ENCODE measurements at regions not wholly inside any gene's neighbourhood (a gene's known extent, or its start where the extent isn't known, plus 50 kb on each side); places are given as distances from the start of the nearest gene placed in this dataset.
A peak's percentile ranks its signal among the peaks of the same experiment; 100 is the strongest.

GRCh38 chr1:222028116-222028515 lies 286.2 kb upstream of the DUSP10 start:
- ATAC-seq (replicated peaks in 1 of 2) (no peak), DNase-seq (no peak)
- Mint-ChIP-seq H3K27ac (no peak overlapping the region), H3K4me1 (ENCODE audit: low read depth) (no peaks in the 10 kb centered on the region), H3K9me3 (no peaks in the 10 kb centered on the region), H3K36me3 (ENCODE audit: insufficient read depth in 2 of 2) (no peaks in the 10 kb centered on the region), H3K27me3 (ENCODE audit: low read depth) (peaks cover 14% of the 10 kb centered on the region), H3K4me3 (no peak overlapping the region)

- no peak overlapping the region for H3K27ac Mint-ChIP-seq
- no peaks in the 10 kb centered on the region for H3K36me3 Mint-ChIP-seq (ENCODE audit: insufficient read depth in 2 of 2)
- ATAC-seq (replicated peaks in 1 of 2) (no peak), DNase-seq (no peak)
- no peaks in the 10 kb centered on the region for H3K9me3 Mint-ChIP-seq
- H3K4me3 Mint-ChIP-seq = no peak overlapping the region
- H3K4me1 Mint-ChIP-seq (ENCODE audit: low read depth) = no peaks in the 10 kb centered on the region
- peaks cover 14% of the 10 kb centered on the region for H3K27me3 Mint-ChIP-seq (ENCODE audit: low read depth)
These were observed 284.4 kb upstream of the DUSP10 start for GRCh38 chr1:222026280-222026679.

- H3K4me3 Mint-ChIP-seq = no peak overlapping the region
- no peak overlapping the region for H3K27ac Mint-ChIP-seq
- DNase-seq = no peak
- H3K9me3 Mint-ChIP-seq = no peaks in the 10 kb centered on the region
- no peaks in the 10 kb centered on the region for H3K36me3 Mint-ChIP-seq (ENCODE audit: insufficient read depth in 2 of 2)
- H3K4me1 Mint-ChIP-seq (ENCODE audit: low read depth) = no peaks in the 10 kb centered on the region
- H3K27me3 Mint-ChIP-seq (ENCODE audit: low read depth) = peaks cover 14% of the 10 kb centered on the region
- peak in 1 of 2 donors; percentile 28 for ATAC-seq (replicated peaks in 1 of 2)
These were observed 281.1 kb upstream of the DUSP10 start for GRCh38 chr1:222023025-222023424.

- H3K9me3 Mint-ChIP-seq = peaks cover 0 to 4% of the 10 kb centered on the region in 2 donors
- peaks cover 16% of the 10 kb centered on the region for H3K27me3 Mint-ChIP-seq (ENCODE audit: low read depth)
- no peaks in the 10 kb centered on the region for H3K36me3 Mint-ChIP-seq (ENCODE audit: insufficient read depth in 2 of 2)
- H3K27ac Mint-ChIP-seq = no peak overlapping the region
- ATAC-seq (replicated peaks in 1 of 2) (no peak), DNase-seq (no peak)
- H3K4me1 Mint-ChIP-seq (ENCODE audit: low read depth) = no peaks in the 10 kb centered on the region
- no peak overlapping the region for H3K4me3 Mint-ChIP-seq
These were observed 279.2 kb upstream of the DUSP10 start for GRCh38 chr1:222021129-222021528.

GRCh38 chr1:222020553-222020952 lies 278.7 kb upstream of the DUSP10 start:
- ATAC-seq (replicated peaks in 1 of 2) (no peak), DNase-seq (no peak)
- Mint-ChIP-seq H3K27ac (no peak overlapping the region), H3K4me3 (no peak overlapping the region), H3K9me3 (peaks cover 0 to 4% of the 10 kb centered on the region in 2 donors), H3K36me3 (ENCODE audit: insufficient read depth in 2 of 2) (no peaks in the 10 kb centered on the region), H3K4me1 (ENCODE audit: low read depth) (no peaks in the 10 kb centered on the region), H3K27me3 (ENCODE audit: low read depth) (peaks cover 11% of the 10 kb centered on the region)

GRCh38 chr1:222019029-222019428 lies 277.1 kb upstream of the DUSP10 start:
- DNase-seq (no peak), ATAC-seq (replicated peaks in 1 of 2) (no peak)
- no peaks in the 10 kb centered on the region for H3K36me3 Mint-ChIP-seq (ENCODE audit: insufficient read depth in 2 of 2)
- H3K9me3 Mint-ChIP-seq = peaks cover 0 to 4% of the 10 kb centered on the region in 2 donors
- H3K4me1 Mint-ChIP-seq (ENCODE audit: low read depth) = no peaks in the 10 kb centered on the region
- peaks cover 7% of the 10 kb centered on the region for H3K27me3 Mint-ChIP-seq (ENCODE audit: low read depth)
- H3K4me3 Mint-ChIP-seq = no peak overlapping the region
- H3K27ac Mint-ChIP-seq = no peak overlapping the region

GRCh38 chr1:222018041-222018440 lies 276.2 kb upstream of the DUSP10 start:
- H3K4me1 Mint-ChIP-seq (ENCODE audit: low read depth) = no peaks in the 10 kb centered on the region
- no peak overlapping the region for H3K27ac Mint-ChIP-seq
- no peak overlapping the region for H3K4me3 Mint-ChIP-seq
- peaks cover 0 to 4% of the 10 kb centered on the region in 2 donors for H3K9me3 Mint-ChIP-seq
- DNase-seq = no peak
- H3K36me3 Mint-ChIP-seq (ENCODE audit: insufficient read depth in 2 of 2) = no peaks in the 10 kb centered on the region
- ATAC-seq (replicated peaks in 1 of 2) = no peak
- H3K27me3 Mint-ChIP-seq (ENCODE audit: low read depth) = peaks cover 15% of the 10 kb centered on the region

- DNase-seq = no peak
- H3K9me3 Mint-ChIP-seq = peaks cover 0 to 4% of the 10 kb centered on the region in 2 donors
- no peak overlapping the region for H3K4me3 Mint-ChIP-seq
- no peak overlapping the region for H3K27ac Mint-ChIP-seq
- no peaks in the 10 kb centered on the region for H3K4me1 Mint-ChIP-seq (ENCODE audit: low read depth)
- no peaks in the 10 kb centered on the region for H3K36me3 Mint-ChIP-seq (ENCODE audit: insufficient read depth in 2 of 2)
- ATAC-seq (replicated peaks in 1 of 2) = no peak
- H3K27me3 Mint-ChIP-seq (ENCODE audit: low read depth) = peaks cover 16% of the 10 kb centered on the region
These were observed 273.8 kb upstream of the DUSP10 start for GRCh38 chr1:222015686-222016085.

- no peak overlapping the region for H3K4me3 Mint-ChIP-seq
- no peak for ATAC-seq (replicated peaks in 1 of 2)
- H3K27me3 Mint-ChIP-seq (ENCODE audit: low read depth) = peaks cover 16% of the 10 kb centered on the region
- H3K27ac Mint-ChIP-seq = no peak overlapping the region
- DNase-seq = no peak
- H3K4me1 Mint-ChIP-seq (ENCODE audit: low read depth) = no peaks in the 10 kb centered on the region
- no peaks in the 10 kb centered on the region for H3K36me3 Mint-ChIP-seq (ENCODE audit: insufficient read depth in 2 of 2)
- H3K9me3 Mint-ChIP-seq = peaks cover 0 to 4% of the 10 kb centered on the region in 2 donors
These were observed 272.1 kb upstream of the DUSP10 start for GRCh38 chr1:222014001-222014400.

GRCh38 chr1:222012816-222013215 lies 270.9 kb upstream of the DUSP10 start:
- ATAC-seq (replicated peaks in 1 of 2) = no peak
- H3K27ac Mint-ChIP-seq = no peak overlapping the region
- H3K4me3 Mint-ChIP-seq = no peak overlapping the region
- H3K27me3 Mint-ChIP-seq (ENCODE audit: low read depth) = peaks cover 16% of the 10 kb centered on the region
- H3K36me3 Mint-ChIP-seq (ENCODE audit: insufficient read depth in 2 of 2) = no peaks in the 10 kb centered on the region
- H3K9me3 Mint-ChIP-seq = peaks cover 0 to 4% of the 10 kb centered on the region in 2 donors
- H3K4me1 Mint-ChIP-seq (ENCODE audit: low read depth) = no peaks in the 10 kb centered on the region
- no peak for DNase-seq

- H3K4me3 Mint-ChIP-seq = no peak overlapping the region
- no peaks in the 10 kb centered on the region for H3K36me3 Mint-ChIP-seq (ENCODE audit: insufficient read depth in 2 of 2)
- ATAC-seq (replicated peaks in 1 of 2) (no peak), DNase-seq (no peak)
- H3K27me3 Mint-ChIP-seq (ENCODE audit: low read depth) = peaks cover 9% of the 10 kb centered on the region
- no peaks in the 10 kb centered on the region for H3K9me3 Mint-ChIP-seq
- no peaks in the 10 kb centered on the region for H3K4me1 Mint-ChIP-seq (ENCODE audit: low read depth)
- H3K27ac Mint-ChIP-seq = no peak overlapping the region
These were observed 268.4 kb upstream of the DUSP10 start for GRCh38 chr1:222010306-222010705.

- Mint-ChIP-seq H3K27ac (no peak overlapping the region), H3K27me3 (ENCODE audit: low read depth) (peaks cover 9% of the 10 kb centered on the region), H3K4me1 (ENCODE audit: low read depth) (no peaks in the 10 kb centered on the region), H3K9me3 (no peaks in the 10 kb centered on the region), H3K4me3 (no peak overlapping the region), H3K36me3 (ENCODE audit: insufficient read depth in 2 of 2) (no peaks in the 10 kb centered on the region)
- DNase-seq = peak; percentile 16 to 18
- ATAC-seq (replicated peaks in 1 of 2) = peak; percentile 62 to 71
These were observed 267.3 kb upstream of the DUSP10 start for GRCh38 chr1:222009105-222009730.

- no peak for ATAC-seq (replicated peaks in 1 of 2)
These were observed 264.8 kb upstream of the DUSP10 start for GRCh38 chr1:222006715-222007114.

GRCh38 chr1:222004784-222005183 lies 262.9 kb upstream of the DUSP10 start:
- Mint-ChIP-seq H3K9me3 (no peaks in the 10 kb centered on the region), H3K27me3 (ENCODE audit: low read depth) (no peaks in the 10 kb centered on the region), H3K36me3 (ENCODE audit: insufficient read depth in 2 of 2) (no peaks in the 10 kb centered on the region), H3K4me3 (no peak overlapping the region), H3K4me1 (ENCODE audit: low read depth) (peaks cover 5% of the 10 kb centered on the region), H3K27ac (no peak overlapping the region)
- no peak for DNase-seq
- ATAC-seq (replicated peaks in 1 of 2) = no peak

More at GRCh38 chr1:222006715-222007114, 264.8 kb upstream of the DUSP10 start:
- Mint-ChIP-seq H3K4me3 (no peak overlapping the region), H3K4me1 (ENCODE audit: low read depth) (peaks cover 5% of the 10 kb centered on the region), H3K9me3 (no peaks in the 10 kb centered on the region), H3K36me3 (ENCODE audit: insufficient read depth in 2 of 2) (no peaks in the 10 kb centered on the region), H3K27ac (no peak overlapping the region), H3K27me3 (ENCODE audit: low read depth) (no peaks in the 10 kb centered on the region)
- no peak for DNase-seq

Measured in activated T-cell treated with anti-CD3 and anti-CD28 coated beads, Interleukin-2, amount 50 U/mL, for 72 hours (primary cell).